Right renal cortex interstitium (tissue), 3 donors: ENCODE measurements at regions not wholly inside any gene's neighbourhood (a gene's known extent, or its start where the extent isn't known, plus 50 kb on each side); places are given as distances from the start of the nearest gene placed in this dataset.

Experiments
- DNase-seq, 3 donors: peaks; one replicate each; pipeline ENCODE4 v3.0.0-alpha.2; 2013; ENCODE audit warnings: low read depth in 3 of 3, low spot score in 2 of 3

DNA sequence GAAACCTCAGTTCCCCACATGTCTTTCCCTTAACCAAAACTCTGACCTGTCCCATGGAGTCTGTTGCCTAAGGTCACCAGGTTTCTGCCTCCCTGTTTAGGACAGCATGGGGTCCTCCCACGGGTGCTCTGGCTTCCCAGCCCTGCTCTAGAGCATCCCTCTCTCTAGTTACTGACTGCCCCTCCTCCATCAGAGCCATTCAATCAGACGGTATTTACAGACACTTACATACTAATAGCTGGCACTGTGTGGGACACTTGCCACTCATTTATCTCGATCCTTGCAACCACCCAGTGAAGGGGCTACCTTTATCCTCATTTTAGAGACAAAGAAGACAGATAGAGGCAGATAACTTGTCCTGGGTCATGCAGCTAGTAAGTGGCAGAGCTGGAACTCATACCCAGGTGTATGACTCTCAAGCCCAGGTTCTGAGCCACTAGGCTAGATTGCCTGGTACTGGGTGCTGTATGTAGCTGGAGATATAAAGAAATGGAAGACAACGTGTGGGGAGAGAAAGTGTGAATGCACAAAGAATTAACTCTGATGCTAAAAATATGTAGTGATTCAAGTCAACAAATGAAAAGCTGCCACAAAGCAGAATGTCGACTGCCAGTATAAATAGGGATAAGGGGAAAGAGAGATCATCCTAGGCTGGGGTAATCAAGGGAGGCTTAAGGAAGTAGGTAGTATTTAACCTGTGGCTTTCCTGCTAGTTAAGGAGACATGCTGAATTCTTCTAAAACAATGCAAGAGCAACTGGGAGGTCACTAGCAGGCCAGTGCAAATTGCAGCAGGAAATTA is 52.5 kb upstream of the PDE8B start:
- DNase-seq, result no peak

DNA sequence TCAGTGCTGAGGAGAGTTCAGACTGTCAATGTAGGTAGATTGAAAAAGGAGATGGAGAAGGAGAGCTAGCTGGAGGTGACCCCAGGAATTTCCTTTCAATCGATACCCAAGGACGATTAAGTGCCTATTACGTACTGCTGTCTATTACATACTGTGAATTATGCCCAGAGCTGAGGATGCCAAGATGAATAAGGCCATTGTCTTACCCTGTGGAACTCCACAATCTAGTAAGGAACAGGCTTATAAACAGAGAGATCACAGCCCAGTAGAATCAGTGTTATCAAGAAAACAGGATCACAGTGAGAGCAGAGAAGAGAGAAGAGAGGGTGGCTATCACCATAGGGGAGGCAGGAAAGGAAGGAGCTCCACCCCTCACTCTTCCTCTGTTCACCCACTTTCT is 54.1 kb upstream of the PDE8B start:
- DNase-seq, result no peak

DNA sequence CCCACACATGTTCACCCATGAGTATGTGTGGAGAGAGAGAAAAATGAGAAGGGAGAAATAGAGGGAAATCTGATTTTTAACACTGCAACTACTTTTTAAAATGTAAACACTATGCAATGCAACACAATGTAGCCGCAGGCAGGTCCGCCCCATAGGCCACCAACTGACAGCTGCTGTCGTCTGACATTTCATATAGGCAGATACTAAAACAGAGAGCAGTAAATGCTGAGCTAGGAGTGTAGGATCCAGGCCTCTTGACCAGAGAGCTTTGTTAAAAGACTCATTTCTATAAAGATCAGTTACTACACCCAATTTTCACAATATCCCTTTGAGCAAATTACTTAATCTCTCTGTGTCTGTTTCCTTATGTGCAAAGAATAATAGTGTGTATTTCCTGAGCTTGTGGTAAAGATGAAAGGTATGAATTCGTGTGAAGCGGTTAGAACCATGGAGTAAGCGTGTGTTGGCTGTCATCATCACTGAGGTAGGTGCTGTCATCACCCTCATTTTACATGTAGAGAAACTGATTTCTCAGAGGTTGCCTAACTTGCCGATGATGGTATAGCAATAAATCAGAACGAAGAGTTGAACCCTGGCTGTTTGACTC is 55.2 kb upstream of the PDE8B start:
- no peak for DNase-seq

DNA sequence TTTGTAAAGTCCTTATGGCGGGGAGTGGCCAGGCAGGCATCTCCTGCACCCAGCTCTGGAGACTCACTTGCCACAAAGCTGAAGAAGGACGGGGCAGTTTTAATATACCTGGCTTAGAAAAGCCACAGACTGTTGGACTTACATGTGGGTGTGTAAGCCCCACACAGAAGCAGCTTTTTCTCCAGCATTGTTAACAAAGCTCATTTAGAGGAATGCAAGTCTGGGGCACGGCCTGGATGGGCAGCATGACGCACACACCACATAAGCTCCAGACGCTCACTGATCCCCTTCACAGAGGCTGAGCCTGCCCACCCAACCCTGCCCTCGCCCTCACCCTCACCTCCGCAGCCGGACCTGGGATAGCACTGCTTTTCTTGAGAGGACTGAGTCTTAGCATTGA is 58.0 kb upstream of the PDE8B start:
- DNase-seq, result no peak

DNA sequence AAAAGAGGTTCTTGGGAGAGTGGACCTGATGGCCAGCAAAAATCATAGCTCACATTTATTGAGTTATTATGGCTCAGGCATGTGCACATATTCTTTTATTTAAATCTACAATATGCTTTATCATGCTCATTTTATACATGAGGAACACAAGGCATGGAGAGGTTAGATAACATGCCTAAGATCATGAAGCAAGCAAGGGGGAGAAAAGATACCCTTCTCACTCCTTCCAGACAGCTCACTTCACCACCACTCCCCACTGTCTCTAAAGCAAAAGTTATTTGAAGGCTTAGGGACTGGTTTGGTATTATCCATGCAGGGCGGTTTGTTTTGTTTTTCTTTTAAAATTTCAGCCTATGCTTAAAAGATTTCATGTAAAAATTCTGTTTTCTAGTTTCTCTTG is 59.0 kb upstream of the PDE8B start:
- DNase-seq, result no peak

DNA sequence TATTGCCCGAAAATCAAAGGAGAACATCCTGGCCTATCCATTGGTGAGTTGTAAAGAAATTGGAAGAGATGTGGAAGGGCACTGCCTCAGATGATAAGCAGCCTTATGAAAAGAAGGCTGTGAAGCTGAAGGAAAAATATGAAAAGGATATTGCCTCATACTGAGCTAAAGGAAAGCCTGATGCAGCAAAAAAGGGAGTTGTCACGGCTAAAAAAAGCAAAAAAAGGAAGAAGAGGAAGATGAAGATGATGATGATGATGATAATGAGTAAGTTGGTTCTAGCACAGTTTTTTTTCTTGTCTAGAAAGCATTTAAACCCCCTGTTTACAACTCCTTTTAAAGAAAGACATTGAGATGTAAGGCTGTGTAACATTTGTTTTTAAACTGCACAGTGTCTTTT is 59.8 kb upstream of the ZBED3 start:
- DNase-seq, result no peak

DNA sequence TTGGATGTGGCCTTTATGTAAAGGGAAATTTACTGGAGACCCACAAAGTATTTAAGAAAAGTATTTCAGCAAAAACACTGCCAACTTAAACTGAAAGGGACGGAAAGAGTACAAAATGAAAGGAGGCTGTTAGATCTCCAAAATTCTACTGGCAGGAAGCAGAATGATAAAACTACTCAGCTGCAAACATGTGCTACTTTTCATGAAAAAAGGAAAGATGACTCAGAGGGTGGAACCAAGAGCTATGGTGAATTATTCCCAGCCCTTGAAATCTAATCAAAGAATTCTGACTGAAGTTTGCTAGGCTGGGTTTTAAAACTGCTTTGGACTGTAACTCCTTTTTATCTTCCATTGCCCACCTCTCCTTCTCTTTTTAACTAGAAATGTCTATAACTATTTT is 58.6 kb upstream of the ZBED3 start:
- no peak for DNase-seq

DNA sequence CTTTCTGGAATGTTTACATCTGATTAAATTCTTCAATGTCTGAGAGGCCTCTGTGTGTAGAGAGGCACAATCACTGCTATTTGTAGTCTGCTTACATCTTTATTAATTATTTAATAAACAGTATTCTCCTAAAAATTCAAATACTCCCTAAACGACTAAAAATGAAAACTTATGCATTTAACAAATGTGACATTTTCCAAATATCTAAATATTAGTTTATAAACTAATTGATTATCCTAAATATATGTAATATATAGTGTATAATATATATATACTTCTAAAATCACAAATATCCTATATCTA is 57.7 kb upstream of the ZBED3 start:
- DNase-seq, result no peak

DNA sequence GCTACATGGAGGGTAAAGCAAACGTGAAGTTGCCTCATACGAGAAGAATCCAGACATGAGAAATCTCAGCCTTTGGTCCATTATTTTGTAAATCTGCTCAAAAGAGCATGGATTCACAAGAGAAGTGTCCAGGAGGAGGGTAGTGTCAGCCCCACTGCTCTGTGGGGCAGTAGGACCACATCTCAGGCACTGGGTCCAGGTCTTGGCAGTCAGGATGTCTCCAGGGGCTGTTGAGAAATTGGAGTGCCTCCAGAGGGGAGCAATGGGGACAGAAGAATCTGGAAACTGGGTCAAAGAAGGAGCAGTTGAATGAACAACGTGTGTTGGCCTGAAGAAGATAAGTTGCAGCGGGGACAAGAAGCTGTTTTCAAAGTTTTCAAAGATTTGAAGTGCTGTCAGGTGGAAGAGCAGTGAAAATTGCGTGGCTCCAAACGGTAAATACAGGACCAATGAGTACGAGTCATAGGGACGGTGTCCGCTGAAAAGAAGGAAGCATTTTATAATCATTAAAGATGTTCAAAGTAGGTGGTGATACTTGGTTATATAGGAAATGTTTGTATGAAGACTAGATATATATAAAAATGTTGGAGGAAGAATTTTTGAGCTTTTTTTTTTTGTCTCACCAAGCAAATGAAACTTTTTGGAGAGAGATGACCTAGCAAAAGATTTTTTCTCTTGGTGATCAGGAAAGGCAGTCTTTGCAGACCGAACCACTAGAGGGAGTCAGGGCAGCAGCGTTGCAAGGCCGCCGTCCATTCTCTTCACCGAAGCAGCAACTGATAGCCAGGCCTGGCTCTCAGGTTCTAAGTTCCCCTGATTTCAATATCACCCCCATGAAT is 57.1 kb upstream of the ZBED3 start:
- peak in 2 of 3 donors; percentile 40 to 44 for DNase-seq

DNA sequence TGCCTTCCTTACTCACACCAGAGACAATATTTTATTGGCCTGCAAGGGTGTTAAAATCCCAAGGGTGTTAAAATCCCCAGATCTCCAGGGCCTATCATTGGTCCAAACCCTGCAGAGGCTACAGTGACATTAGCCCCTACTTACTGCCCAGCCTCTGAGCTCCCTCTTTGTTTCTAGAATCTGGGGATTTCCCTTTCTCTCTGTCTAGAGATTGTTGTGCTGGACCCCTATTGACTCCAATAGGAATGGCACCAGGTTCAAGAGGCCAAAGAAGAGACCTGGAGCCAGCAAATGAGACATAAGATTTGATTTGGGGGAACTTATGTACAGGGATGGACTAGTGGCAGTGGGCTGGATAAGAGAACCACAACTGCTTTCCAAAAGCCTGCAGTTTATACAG is 53.3 kb upstream of the ZBED3 start:
- no peak for DNase-seq

DNA sequence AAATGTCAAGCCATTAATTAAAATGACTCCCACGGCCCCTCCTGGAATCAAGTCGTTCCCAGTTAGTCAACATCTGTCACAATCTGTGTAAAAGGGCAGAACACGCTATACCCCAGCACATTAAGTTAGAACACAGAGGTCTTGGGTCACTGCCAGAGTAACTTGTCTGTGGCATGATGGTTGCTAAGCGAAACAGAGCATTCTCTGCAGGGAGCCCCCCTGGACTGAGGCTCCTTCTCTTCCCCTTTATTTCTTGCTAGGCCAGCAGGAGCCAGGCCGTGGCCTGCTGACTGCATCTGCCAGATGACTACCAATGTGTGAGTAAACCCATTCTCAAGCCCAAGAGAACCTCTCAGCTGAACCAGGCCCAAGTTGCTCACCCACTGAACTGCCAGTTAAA is 51.9 kb upstream of the ZBED3 start:
- DNase-seq, result peak in 1 of 3 donors; percentile 24
